NCI-H2227 (cell line): ENCODE measurements at regions not wholly inside any gene's neighbourhood (a gene's known extent, or its start where the extent isn't known, plus 50 kb on each side); places are given as distances from the start of the nearest gene placed in this dataset.

Experiments used
- DNase-seq: peaks from one replicate; lab custom pipeline; 2025; ENCODE audit not compliant: unreplicated experiment; lab: John Stamatoyannopoulos, UW

DNA sequence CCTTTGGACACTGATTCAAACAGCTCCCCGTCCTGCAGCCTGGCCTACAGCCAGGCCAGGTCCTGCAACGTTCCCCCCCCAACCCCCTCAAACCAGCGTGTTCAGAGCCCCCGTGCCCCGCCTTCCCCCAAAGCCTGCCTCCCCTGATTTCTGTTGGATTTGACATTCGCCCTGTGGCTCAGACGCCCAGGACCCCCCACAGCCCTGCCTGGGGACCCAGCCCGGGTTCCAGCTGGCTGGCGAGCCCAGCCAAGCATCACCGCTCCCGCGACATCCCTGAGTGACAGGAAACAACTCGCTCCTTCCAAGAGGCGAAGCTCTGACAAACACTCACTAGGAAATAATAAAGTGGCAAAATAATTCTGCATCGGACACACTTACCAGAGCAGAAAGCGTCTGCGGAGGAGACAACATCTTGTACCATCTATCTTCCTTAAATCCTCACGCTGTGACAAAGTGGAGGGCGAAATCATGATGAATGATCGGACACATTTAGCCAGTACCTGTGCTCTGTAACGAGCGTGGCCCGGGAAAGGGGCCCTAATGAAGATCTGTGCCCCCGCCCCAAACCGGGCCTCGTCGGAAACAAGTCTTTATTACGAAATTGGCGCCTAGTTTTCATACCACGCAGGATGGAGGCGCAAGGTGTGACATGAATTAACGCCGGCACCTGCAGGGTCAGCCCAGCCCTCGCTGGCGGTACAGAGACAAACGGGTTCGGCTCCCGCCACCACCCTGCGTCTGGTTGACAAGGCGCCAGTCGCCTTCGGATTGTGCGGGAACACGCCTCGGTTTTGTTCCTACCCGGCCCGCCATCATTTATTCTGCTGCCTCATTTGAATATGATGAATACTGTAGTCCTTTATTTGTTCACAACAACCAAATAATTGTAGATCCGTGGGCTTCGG is 91.0 kb upstream of the MVB12B start:
- DNase-seq = no peak

DNA sequence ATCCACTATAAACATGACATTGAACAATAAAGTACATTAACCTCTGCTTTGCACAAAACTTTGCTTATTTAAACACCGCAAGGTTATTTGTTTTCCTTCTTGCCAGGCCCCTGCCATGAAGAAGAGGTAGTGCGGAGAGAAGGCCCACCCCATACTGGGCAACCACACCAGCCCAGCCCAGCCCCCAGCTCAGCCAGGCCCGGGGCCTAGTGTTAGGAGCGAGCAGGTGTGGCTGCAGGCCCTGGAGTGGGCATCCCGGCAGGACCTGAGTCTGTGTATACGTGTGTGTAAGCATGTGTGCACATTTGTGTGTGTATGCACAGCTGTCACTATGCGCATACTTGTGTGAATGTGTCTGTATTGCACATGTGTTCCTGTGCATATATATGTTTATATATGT is 90.4 kb upstream of the MVB12B start:
- no peak for DNase-seq

GRCh38 chr9:126238415-126238814 is 88.2 kb upstream of the MVB12B start:
- no peak for DNase-seq

GRCh38 chr9:126239515-126239914 is 87.1 kb upstream of the MVB12B start:
- DNase-seq = no peak

GRCh38 chr9:126240835-126241234 is 85.8 kb upstream of the MVB12B start:
- no peak for DNase-seq

DNA sequence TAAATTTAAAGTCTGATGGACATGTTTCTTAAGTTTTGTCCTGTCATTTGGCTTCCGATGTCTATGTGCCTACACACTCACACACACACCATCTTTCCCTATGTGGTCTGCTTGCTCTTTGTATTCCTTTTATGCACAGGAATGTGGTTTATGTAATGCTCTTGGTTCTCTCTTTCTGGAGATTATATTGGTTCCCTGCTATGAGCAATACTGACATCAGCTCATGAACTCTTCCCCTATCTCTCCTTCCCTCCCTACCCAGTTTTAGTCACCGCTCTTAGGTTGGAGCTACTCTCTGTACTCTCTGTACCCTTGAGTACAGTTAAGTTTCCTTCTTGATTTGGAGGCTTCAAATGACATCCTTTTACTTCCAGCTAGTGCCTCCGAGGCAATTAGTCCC is 77.9 kb upstream of the MVB12B start:
- DNase-seq = no peak

- no peak for DNase-seq
These were observed 64.9 kb upstream of the MVB12B start for GRCh38 chr9:126261584-126262356.

DNA sequence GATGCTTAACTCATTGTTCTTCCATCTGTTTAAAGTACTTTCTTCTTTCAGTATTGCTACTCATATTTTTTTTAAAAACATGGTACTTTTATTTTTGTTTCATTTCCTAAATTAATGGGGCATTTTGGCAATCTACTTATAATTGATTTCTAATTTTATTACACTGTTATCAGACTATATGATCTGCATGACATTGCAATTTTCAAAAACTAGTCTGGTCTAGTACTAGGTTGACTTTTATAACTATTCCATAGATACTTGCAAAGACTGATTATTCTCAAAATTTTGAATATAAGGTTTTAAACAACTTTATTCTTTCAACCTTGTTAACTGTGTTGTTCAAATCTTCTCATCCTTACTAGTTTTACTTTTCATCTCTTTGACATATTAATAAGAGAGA is 63.9 kb upstream of the MVB12B start:
- no peak for DNase-seq

DNA sequence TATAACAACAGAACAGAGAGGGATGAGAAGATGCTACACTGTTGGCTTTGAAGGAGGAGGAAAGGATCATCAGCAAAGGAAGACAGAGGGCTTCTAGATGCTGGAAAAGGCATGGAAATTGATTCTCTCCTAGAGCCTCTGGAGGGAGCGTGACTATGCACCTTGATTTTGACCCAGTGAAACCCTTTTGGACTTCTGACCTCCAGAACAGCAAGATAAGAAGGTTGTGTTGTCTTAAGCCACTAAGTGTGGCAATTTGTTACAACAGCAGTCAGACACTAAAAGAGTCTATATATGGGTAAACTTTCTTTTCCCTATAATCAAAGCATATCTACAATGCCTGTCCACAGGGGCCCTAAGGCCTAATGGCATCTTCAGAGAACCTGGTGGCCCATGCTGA is 56.1 kb upstream of the MVB12B start:
- no peak for DNase-seq

DNA sequence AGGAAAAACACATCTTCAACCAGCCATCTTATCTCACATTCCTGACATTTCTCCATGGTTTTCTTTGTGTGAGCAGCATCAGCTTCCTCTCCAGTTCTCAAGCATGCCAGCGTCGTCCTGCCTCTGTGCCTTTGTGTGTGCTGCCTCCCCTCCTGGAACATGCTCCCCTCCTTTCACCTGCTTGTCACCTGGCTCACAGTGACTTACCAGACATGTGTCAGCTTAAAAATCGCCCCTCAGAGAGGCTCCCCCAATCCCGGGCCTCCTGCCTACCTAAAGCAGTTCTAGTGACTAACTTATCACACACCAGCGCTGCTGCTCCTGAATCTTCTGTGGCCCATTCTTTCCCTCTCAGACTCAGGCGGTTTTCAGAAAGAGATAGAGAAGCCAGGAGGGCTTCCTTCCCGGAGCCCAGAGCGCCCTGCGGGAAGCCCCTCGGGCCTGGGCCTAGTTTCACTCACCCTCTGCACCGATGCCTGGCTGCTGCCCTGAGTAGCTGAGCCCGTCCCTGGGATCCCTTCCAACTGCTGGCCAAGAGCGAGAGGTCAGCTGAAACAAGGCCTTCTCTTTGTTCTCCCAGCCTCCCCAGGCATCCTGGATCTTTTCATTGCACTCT is 51.1 kb upstream of the MVB12B start:
- DNase-seq = no peak

- DNase-seq = no peak
These were observed 50.4 kb upstream of the MVB12B start for GRCh38 chr9:126276056-126276728.
